MM.1S (cell line): ENCODE measurements at regions not wholly inside any gene's neighbourhood (a gene's known extent, or its start where the extent isn't known, plus 50 kb on each side); places are given as distances from the start of the nearest gene placed in this dataset.

Experiments used
- DNase-seq: peaks from one replicate; pipeline ENCODE4 v3.0.0-alpha.2; 2015
- H2AFZ ChIP-seq: fragments of 300-600 bp; sonication (generic); 2 replicates; pipeline ENCODE4 v1.6.0; 2016; ENCODE audit warnings: antibody characterized with exemption, low read length
- H3F3A ChIP-seq: fragments of 300-600 bp; sonication (generic); 2 replicates; pipeline ENCODE4 v1.6.1; 2016; ENCODE audit warnings: mild to moderate bottlenecking, antibody characterized with exemption, low read length, moderate library complexity, mixed read lengths; ENCODE audit not compliant: insufficient read depth
- H3K27ac ChIP-seq: fragments of 300-600 bp; sonication (generic); 2 replicates; pipeline ENCODE4 v1.5.1; 2016; ENCODE audit warnings: mild to moderate bottlenecking, low read length
- H3K27me3 ChIP-seq: fragments of 300-600 bp; sonication (generic); replicated peaks from 2 replicates; pipeline ENCODE4 v1.6.0; 2016; ENCODE audit warnings: low read length; ENCODE audit not compliant: insufficient read depth
- H3K36me3 ChIP-seq: fragments of 300-600 bp; sonication (generic); replicated peaks from 2 replicates; pipeline ENCODE4 v1.6.1; 2016; ENCODE audit warnings: mild to moderate bottlenecking, low read length, mixed read lengths; ENCODE audit not compliant: insufficient read depth
- H3K4me1 ChIP-seq: fragments of 300-600 bp; sonication (generic); 2 replicates; pipeline ENCODE4 v1.6.1; 2016; ENCODE audit warnings: low read length, mixed read lengths
- H3K4me2 ChIP-seq: fragments of 300-600 bp; sonication (generic); 2 replicates; pipeline ENCODE4 v1.6.0; 2016; ENCODE audit warnings: low read depth, low read length
- H3K4me3 ChIP-seq: fragments of 300-600 bp; sonication (generic); 2 replicates; pipeline ENCODE4 v1.5.1; 2016; ENCODE audit warnings: low read length, mixed read lengths
- H3K79me2 ChIP-seq: fragments of 300-600 bp; sonication (generic); 2 replicates; pipeline ENCODE4 v1.6.1; 2016; ENCODE audit warnings: mixed run types, low read length, mixed read lengths
- H3K9ac ChIP-seq: fragments of 300-600 bp; sonication (generic); 2 replicates; pipeline ENCODE4 v1.6.1; 2016; ENCODE audit warnings: low read length, mixed read lengths
- H3K9me2 ChIP-seq: fragments of 300-600 bp; sonication (generic); replicated peaks from 2 replicates; pipeline ENCODE4 v1.6.1; 2016; ENCODE audit warnings: mild to moderate bottlenecking, low read length, mixed read lengths; ENCODE audit not compliant: insufficient read depth
- H3K9me3 ChIP-seq: fragments of 300-600 bp; sonication (generic); replicated peaks from 2 replicates; pipeline ENCODE4 v1.6.1; 2016; ENCODE audit warnings: mild to moderate bottlenecking, low read length, mixed read lengths; ENCODE audit not compliant: insufficient read depth
- H4K20me1 ChIP-seq: fragments of 300-600 bp; sonication (generic); 2 replicates; pipeline ENCODE4 v1.6.1; 2016; ENCODE audit warnings: mild to moderate bottlenecking, low read length, moderate library complexity, mixed read lengths; ENCODE audit not compliant: insufficient read depth
- CTCF ChIP-seq: fragments of 300-600 bp; sonication (generic); IDR thresholded peaks from 2 replicates; pipeline ENCODE4 v1.5.1; 2016; ENCODE audit warnings: antibody characterized with exemption, low read length, mixed read lengths
- EZH2 ChIP-seq: fragments of 300-600 bp; sonication (generic); optimal IDR thresholded peaks from 2 replicates; pipeline ENCODE3; 2017; ENCODE audit warnings: low read depth, mild to moderate bottlenecking, antibody characterized with exemption, low read length, mixed read lengths
- EZH2phosphoT487 ChIP-seq: fragments of 300-600 bp; sonication (generic); IDR thresholded peaks from 2 replicates; pipeline ENCODE4 v1.6.1; 2018; ENCODE audit warnings: antibody characterized with exemption, low read length

- no peak overlapping the region for H3K9ac ChIP-seq
- no peak overlapping the region for H3K4me2 ChIP-seq
- no peak overlapping the region for H3K4me3 ChIP-seq
- H2AFZ ChIP-seq = no peak overlapping the region
- TF ChIP-seq CTCF = no peak
- TF ChIP-seq EZH2phosphoT487 = no peak
- TF ChIP-seq EZH2 = no peak
- no peaks in the 10 kb centered on the region for H3K79me2 ChIP-seq
- DNase-seq = no peak
- no peaks in the 10 kb centered on the region for H3K9me3 ChIP-seq
- no peak overlapping the region for H3K27ac ChIP-seq
- H4K20me1 ChIP-seq = no peaks in the 10 kb centered on the region
- no peaks in the 10 kb centered on the region for H3K27me3 ChIP-seq
- no peaks in the 10 kb centered on the region for H3F3A ChIP-seq
- H3K36me3 ChIP-seq = no peaks in the 10 kb centered on the region
- no peaks in the 10 kb centered on the region for H3K9me2 ChIP-seq
- no peaks in the 10 kb centered on the region for H3K4me1 ChIP-seq
These were observed 114.9 kb downstream of the RRAGC start for GRCh38 chr1:38744452-38745350.

- DNase-seq = no peak
- Histone ChIP-seq H3K27me3 (no peaks in the 10 kb centered on the region), H3K79me2 (no peaks in the 10 kb centered on the region), H3K4me1 (no peaks in the 10 kb centered on the region), H3K36me3 (no peaks in the 10 kb centered on the region), H3K9ac (no peak overlapping the region), H3K27ac (no peak overlapping the region), H3K9me2 (no peaks in the 10 kb centered on the region), H4K20me1 (no peaks in the 10 kb centered on the region), H2AFZ (no peak overlapping the region), H3F3A (no peaks in the 10 kb centered on the region), H3K9me3 (no peaks in the 10 kb centered on the region), H3K4me3 (no peak overlapping the region), H3K4me2 (no peak overlapping the region)
- no peak for TF ChIP-seq EZH2phosphoT487
- no peak for TF ChIP-seq EZH2
- no peak for TF ChIP-seq CTCF
These were observed 116.4 kb downstream of the RRAGC start for GRCh38 chr1:38743184-38743583.

GRCh38 chr1:38741341-38741740 is 118.2 kb downstream of the RRAGC start:
- H3K9ac ChIP-seq = no peak overlapping the region
- no peak overlapping the region for H3K27ac ChIP-seq
- H2AFZ ChIP-seq = no peak overlapping the region
- no peak overlapping the region for H3K4me2 ChIP-seq
- no peaks in the 10 kb centered on the region for H3K4me1 ChIP-seq
- TF ChIP-seq EZH2phosphoT487 (no peak), CTCF (no peak)
- DNase-seq = no peak
- H3K79me2 ChIP-seq = no peaks in the 10 kb centered on the region
- H3F3A ChIP-seq = no peaks in the 10 kb centered on the region
- H3K27me3 ChIP-seq = no peaks in the 10 kb centered on the region
- H3K36me3 ChIP-seq = no peaks in the 10 kb centered on the region
- H3K9me3 ChIP-seq = no peaks in the 10 kb centered on the region
- H4K20me1 ChIP-seq = no peaks in the 10 kb centered on the region
- no peaks in the 10 kb centered on the region for H3K9me2 ChIP-seq
- H3K4me3 ChIP-seq = no peak overlapping the region
